ENCODE measurements at regions not wholly inside any gene's neighbourhood (a gene's known extent, or its start where the extent isn't known, plus 50 kb on each side); places are given as distances from the start of the nearest gene placed in this dataset.
"Not testable (repeated sequence)": the region's sequence is repeated elsewhere in the genome, so short reads cannot be mapped to it uniquely, and the experiment has no call there.

- not testable (repeated sequence) for DNase-seq (ENCODE audit: low read depth, low spot score); H3K4me3 ChIP-seq (ENCODE audit: low read length)
These were observed 495.3 kb downstream of the OMA1 start for GRCh38 chr1:58051187-58051586.

GRCh38 chr1:58047265-58047858 lies 499.2 kb downstream of the OMA1 start:
- DNase-seq (ENCODE audit: low read depth, low spot score): peak; percentile 7
- no peak overlapping the region for H3K4me3 ChIP-seq (ENCODE audit: low read length)

GRCh38 chr1:58045094-58045705 lies 501.3 kb downstream of the OMA1 start:
- DNase-seq (ENCODE audit: low read depth, low spot score): no peak
- H3K4me3 ChIP-seq (ENCODE audit: low read length): no peak overlapping the region

GRCh38 chr1:58041621-58042020 lies 504.9 kb downstream of the OMA1 start:
- DNase-seq (ENCODE audit: low read depth, low spot score): no peak
- no peak overlapping the region for H3K4me3 ChIP-seq (ENCODE audit: low read length)

GRCh38 chr1:58038574-58038973 lies 508.0 kb downstream of the OMA1 start:
- H3K4me3 ChIP-seq (ENCODE audit: low read length): no peak overlapping the region
- DNase-seq (ENCODE audit: low read depth, low spot score): no peak

GRCh38 chr1:58035523-58035922 lies 511.0 kb downstream of the OMA1 start:
- peak; percentile 24 for DNase-seq (ENCODE audit: low read depth, low spot score)

GRCh38 chr1:58033311-58033710 lies 513.2 kb downstream of the OMA1 start:
- DNase-seq (ENCODE audit: low read depth, low spot score): no peak
- H3K4me3 ChIP-seq (ENCODE audit: low read length): no peak overlapping the region

More at GRCh38 chr1:58035523-58035922, 511.0 kb downstream of the OMA1 start:
- no peak overlapping the region for H3K4me3 ChIP-seq (ENCODE audit: low read length)

GRCh38 chr1:58032611-58033073 lies 513.9 kb downstream of the OMA1 start:
- DNase-seq (ENCODE audit: low read depth, low spot score): no peak
- no peak overlapping the region for H3K4me3 ChIP-seq (ENCODE audit: low read length)

GRCh38 chr1:58031416-58031815 lies 515.1 kb downstream of the OMA1 start:
- no peak for DNase-seq (ENCODE audit: low read depth, low spot score)
- H3K4me3 ChIP-seq (ENCODE audit: low read length): no peak overlapping the region

- no peak for DNase-seq (ENCODE audit: low read depth, low spot score)
- H3K4me3 ChIP-seq (ENCODE audit: low read length): no peak overlapping the region
These were observed 516.1 kb downstream of the OMA1 start for GRCh38 chr1:58030456-58030855.

- H3K4me3 ChIP-seq (ENCODE audit: low read length): no peak overlapping the region
- DNase-seq (ENCODE audit: low read depth, low spot score): no peak
These were observed 528.9 kb downstream of the OMA1 start for GRCh38 chr1:58017641-58018040.

- DNase-seq (ENCODE audit: low read depth, low spot score): no peak
- H3K4me3 ChIP-seq (ENCODE audit: low read length): no peak overlapping the region
These were observed 533.3 kb downstream of the OMA1 start for GRCh38 chr1:58013237-58013636.

- H3K4me3 ChIP-seq (ENCODE audit: low read length): no peak overlapping the region
- no peak for DNase-seq (ENCODE audit: low read depth, low spot score)
These were observed 534.5 kb downstream of the OMA1 start for GRCh38 chr1:58011978-58012377.

GRCh38 chr1:58006421-58007046 lies 540.0 kb downstream of the OMA1 start:
- no peak overlapping the region for H3K4me3 ChIP-seq (ENCODE audit: low read length)
- no peak for DNase-seq (ENCODE audit: low read depth, low spot score)

- DNase-seq (ENCODE audit: low read depth, low spot score): no peak
- no peak overlapping the region for H3K4me3 ChIP-seq (ENCODE audit: low read length)
These were observed 541.3 kb downstream of the OMA1 start for GRCh38 chr1:58005212-58005611.

GRCh38 chr1:58003988-58004387 lies 542.5 kb downstream of the OMA1 start:
- H3K4me3 ChIP-seq (ENCODE audit: low read length): no peak overlapping the region
- no peak for DNase-seq (ENCODE audit: low read depth, low spot score)

- H3K4me3 ChIP-seq (ENCODE audit: low read length): no peak overlapping the region
- DNase-seq (ENCODE audit: low read depth, low spot score): no peak
These were observed 543.5 kb downstream of the OMA1 start for GRCh38 chr1:58003059-58003458.

- DNase-seq (ENCODE audit: low read depth, low spot score): no peak
These were observed 545.7 kb downstream of the OMA1 start for GRCh38 chr1:58000821-58001220.

GRCh38 chr1:58000116-58000515 lies 546.4 kb downstream of the OMA1 start:
- DNase-seq (ENCODE audit: low read depth, low spot score): no peak
- no peak overlapping the region for H3K4me3 ChIP-seq (ENCODE audit: low read length)

More at GRCh38 chr1:58000821-58001220, 545.7 kb downstream of the OMA1 start:
- no peak overlapping the region for H3K4me3 ChIP-seq (ENCODE audit: low read length)

GRCh38 chr1:57996400-57996799 lies 550.1 kb downstream of the OMA1 start:
- DNase-seq (ENCODE audit: low read depth, low spot score): no peak
- no peak overlapping the region for H3K4me3 ChIP-seq (ENCODE audit: low read length)

GRCh38 chr1:57991289-57991688 lies 555.2 kb downstream of the OMA1 start:
- no peak for DNase-seq (ENCODE audit: low read depth, low spot score)
- H3K4me3 ChIP-seq (ENCODE audit: low read length): no peak overlapping the region

All from Jurkat, Clone E6-1 (cell line).